ENCODE measurements at regions not wholly inside any gene's neighbourhood (a gene's known extent, or its start where the extent isn't known, plus 50 kb on each side); places are given as distances from the start of the nearest gene placed in this dataset.

DNA sequence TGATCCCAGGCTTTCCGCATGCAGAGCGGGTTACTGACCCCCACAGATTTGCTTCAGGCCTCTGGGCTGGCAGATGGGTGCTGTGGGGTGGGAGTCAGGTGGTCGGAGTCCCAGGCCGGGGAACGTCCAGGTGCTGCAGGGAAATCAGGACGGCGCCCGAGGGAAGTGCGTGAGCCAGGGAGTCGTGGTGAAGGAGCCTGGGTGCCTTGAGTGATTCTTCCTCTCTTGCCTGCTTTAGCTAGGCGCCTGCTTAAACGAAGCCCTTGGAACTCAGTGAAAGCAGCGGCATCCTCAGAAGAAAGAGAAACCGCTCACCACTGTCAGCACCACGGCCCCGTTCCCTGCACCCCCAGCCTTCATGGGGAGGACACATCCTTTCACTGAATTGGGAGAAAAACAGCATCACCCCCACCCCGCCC is 455.6 kb downstream of the BRD1 start:
- intact Hi-C loops (cut with micrococcal nuclease; ENCODE audit: unreplicated experiment) (no loop called here), in situ Hi-C loops (cut with HindIII; ENCODE audit: extremely low pct_ligation_motif_present, low pct_unique_long_range_greater_than_20kb) (no loop called here)
- no TSS peak for BruUV-seq (replicated peaks)
- no peak overlapping the region for H2AFZ ChIP-seq (ENCODE audit: low read length)
- H3K4me3 ChIP-seq (replicated peaks in 1 of 3; ENCODE audit: insufficient read depth in 1 of 3, low read depth in 2 of 3, low read length in 3 of 3), result no peak overlapping the region
- peaks cover 15 to 61% of the 10 kb centered on the region in 2 experiments; a peak in 4 of 5 replicates for H3K27me3 ChIP-seq (ENCODE audit: control insufficient read depth in 1 of 2, insufficient read depth in 2 of 2, low read length in 2 of 2)
- no peak for ATAC-seq
- H3K4me1 ChIP-seq (ENCODE audit: insufficient read depth, low read length), result no peaks in the 10 kb centered on the region
- TF ChIP-seq NONO (IDR thresholded peaks at IDR 0.05), result no peak
- TF ChIP-seq NONO (CRISPR knock-in tag; conservative IDR thresholded peaks at IDR 0.05), result no peak
- no peak for TF ChIP-seq PHF5A (CRISPR knock-in tag; IDR thresholded peaks at IDR 0.05; ENCODE audit: low read depth, unreplicated experiment)
- TF ChIP-seq, protein P1, sequence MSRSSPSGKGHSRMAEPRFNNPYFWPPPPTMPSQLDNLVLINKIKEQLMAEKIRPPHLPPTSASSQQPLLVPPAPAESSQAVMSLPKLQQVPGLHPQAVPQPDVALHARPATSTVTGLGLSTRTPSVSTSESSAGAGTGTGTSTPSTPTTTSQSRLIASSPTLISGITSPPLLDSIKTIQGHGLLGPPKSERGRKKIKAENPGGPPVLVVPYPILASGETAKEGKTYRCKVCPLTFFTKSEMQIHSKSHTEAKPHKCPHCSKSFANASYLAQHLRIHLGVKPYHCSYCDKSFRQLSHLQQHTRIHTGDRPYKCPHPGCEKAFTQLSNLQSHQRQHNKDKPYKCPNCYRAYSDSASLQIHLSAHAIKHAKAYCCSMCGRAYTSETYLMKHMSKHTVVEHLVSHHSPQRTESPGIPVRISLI (CRISPR knock-in tag; IDR thresholded peaks at IDR 0.05; ENCODE audit: borderline replicate concordance), result no peak
- TF ChIP-seq KDM2A (CRISPR knock-in tag; IDR thresholded peaks at IDR 0.05; ENCODE audit: borderline replicate concordance, low read depth), result no peak
- TF ChIP-seq ETV6 (CRISPR knock-in tag; conservative IDR thresholded peaks at IDR 0.05), result no peak
- no peaks in the 10 kb centered on the region for H3K9me3 ChIP-seq (ENCODE audit: low read length)
- no peak for FAIRE-seq
- no peaks in the 10 kb centered on the region for H4K20me1 ChIP-seq (ENCODE audit: insufficient read depth, low read length)
- 44% methylated on average over 10 of the region's 17 CpGs for WGBS (ENCODE audit: low lambda C conversion rate)
- CTCF ChIA-PET (ENCODE audit: low intra/inter-chr PET ratio, low total read pairs), result no interaction called here
- H3K36me3 ChIP-seq (replicated peaks in 1 of 2; ENCODE audit: control insufficient read depth in 1 of 2, insufficient read depth in 2 of 2, low read length in 2 of 2), result no peaks in the 10 kb centered on the region
- DNase-seq (ENCODE audit: low spot score), result no peak
- no peak overlapping the region for H3K4me2 ChIP-seq (ENCODE audit: low read depth, low read length)
- H3K79me2 ChIP-seq (ENCODE audit: insufficient read depth, low read length), result no peaks in the 10 kb centered on the region
- no peak overlapping the region for H3K27ac ChIP-seq (ENCODE audit: extremely low read length, insufficient read depth, low read length)
- H3K9ac ChIP-seq (ENCODE audit: insufficient read depth, low read depth, low read length), result no peak overlapping the region
- POLR2A ChIA-PET, result no interaction called here

DNA sequence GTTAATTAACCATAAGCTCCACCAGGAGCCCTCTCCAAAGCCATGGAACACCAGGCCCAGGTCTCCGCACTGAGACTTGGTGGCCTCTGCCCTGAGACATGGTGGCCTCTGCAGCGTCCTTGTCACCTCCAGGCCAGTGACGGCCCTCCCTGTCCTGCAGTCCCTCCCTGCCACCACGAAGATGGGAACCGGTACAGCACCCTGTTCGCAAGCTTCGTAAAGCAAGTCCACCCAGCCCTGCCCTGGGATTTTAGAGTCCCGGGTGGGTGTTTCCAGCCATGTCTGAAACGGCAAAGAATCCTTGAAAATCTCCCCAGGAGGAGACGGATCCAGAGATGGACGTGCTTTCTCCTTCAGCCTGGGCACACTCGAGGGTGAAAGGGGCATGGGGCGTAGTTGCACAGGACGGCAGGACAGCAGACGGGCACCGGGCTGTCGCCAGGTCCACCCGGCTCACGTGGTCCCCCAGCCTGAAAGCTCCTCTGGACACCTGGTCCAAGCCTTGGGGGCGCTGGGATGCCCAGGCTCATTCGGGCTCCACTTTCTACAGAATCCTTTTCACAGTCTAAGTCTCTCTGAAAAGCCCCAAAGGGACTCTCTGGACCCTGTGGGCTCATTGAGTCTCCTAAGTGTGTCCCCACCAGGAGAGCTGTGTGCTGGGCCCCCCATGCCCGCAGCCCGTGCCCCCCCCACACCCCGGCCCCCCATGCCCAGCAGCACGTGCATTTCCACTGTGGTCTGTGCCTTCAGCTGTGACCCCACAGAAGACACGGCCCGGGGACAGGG is 456.2 kb downstream of the BRD1 start:
- ATAC-seq, result no peak
- in situ Hi-C loops (cut with HindIII; ENCODE audit: extremely low pct_ligation_motif_present, low pct_unique_long_range_greater_than_20kb), result no loop called here
- POLR2A ChIA-PET, result no interaction called here
- TF ChIP-seq ZFP91 (CRISPR knock-in tag; IDR thresholded peaks at IDR 0.05; ENCODE audit: borderline replicate concordance) (no peak), RBM39 (IDR thresholded peaks at IDR 0.05; ENCODE audit: low read depth, low read length, poor library complexity, severe bottlenecking) (no peak), ZNF616 (CRISPR knock-in tag; IDR thresholded peaks at IDR 0.05; ENCODE audit: low read depth) (no peak), ZFAT (CRISPR knock-in tag; conservative IDR thresholded peaks at IDR 0.05) (no peak), CREB3 (CRISPR knock-in tag; IDR thresholded peaks at IDR 0.05) (no peak), TCF7 (IDR thresholded peaks at IDR 0.05; ENCODE audit: low read depth) (no peak), RXRA (CRISPR knock-in tag; IDR thresholded peaks at IDR 0.05) (no peak)

More for the DNA sequence above, 456.2 kb downstream of the BRD1 start:
- no TSS peak for BruUV-seq (replicated peaks)
- H3K27ac ChIP-seq (ENCODE audit: extremely low read length, insufficient read depth, low read length), result no peak overlapping the region
- peaks cover 15 to 57% of the 10 kb centered on the region in 2 experiments; a peak in 4 of 5 replicates for H3K27me3 ChIP-seq (ENCODE audit: control insufficient read depth in 1 of 2, insufficient read depth in 2 of 2, low read length in 2 of 2)
- H3K4me3 ChIP-seq (replicated peaks in 1 of 3; ENCODE audit: insufficient read depth in 1 of 3, low read depth in 2 of 3, low read length in 3 of 3), result no peak overlapping the region
- CTCF ChIA-PET (ENCODE audit: low intra/inter-chr PET ratio, low total read pairs), result no interaction called here
- H3K36me3 ChIP-seq (replicated peaks in 1 of 2; ENCODE audit: control insufficient read depth in 1 of 2, insufficient read depth in 2 of 2, low read length in 2 of 2), result no peaks in the 10 kb centered on the region
- no peaks in the 10 kb centered on the region for H3K4me1 ChIP-seq (ENCODE audit: insufficient read depth, low read length)
- H2AFZ ChIP-seq (ENCODE audit: low read length), result no peak overlapping the region
- H3K79me2 ChIP-seq (ENCODE audit: insufficient read depth, low read length), result no peaks in the 10 kb centered on the region
- H4K20me1 ChIP-seq (ENCODE audit: insufficient read depth, low read length), result no peaks in the 10 kb centered on the region
- WGBS (ENCODE audit: low lambda C conversion rate), result 32% methylated on average over 7 of the region's 27 CpGs
- DNase-seq (ENCODE audit: low spot score), result no peak
- H3K9ac ChIP-seq (ENCODE audit: insufficient read depth, low read depth, low read length), result no peak overlapping the region
- FAIRE-seq, result no peak
- no peaks in the 10 kb centered on the region for H3K9me3 ChIP-seq (ENCODE audit: low read length)
- intact Hi-C loops (cut with micrococcal nuclease; ENCODE audit: unreplicated experiment), result no loop called here
- H3K4me2 ChIP-seq (ENCODE audit: low read depth, low read length), result no peak overlapping the region

Data from HepG2 (cell line).